B cell (primary cell): ENCODE measurements at regions not wholly inside any gene's neighbourhood (a gene's known extent, or its start where the extent isn't known, plus 50 kb on each side); places are given as distances from the start of the nearest gene placed in this dataset.

ENCODE experiments used
- ATAC-seq: fragments of 200-7000 bp; cut with Tn5 transposase; one replicate; pipeline ENCODE4 v1.10.0; 2021; ENCODE audit warnings: low read depth, mild to moderate bottlenecking, moderate number of reproducible peaks, moderate library complexity
- CTCF ChIA-PET: fragments of 350-600 bp; sonication (Branson Sonifier 250); formaldehyde crosslinking; loops from one replicate; lab custom pipeline; 2021; ENCODE audit warnings: antibody characterized with exemption, inconsistent platforms; lab: Charles Lee
- POLR2A ChIA-PET: fragments of 350-600 bp; sonication (Branson Sonifier 250); formaldehyde crosslinking; loops from one replicate; lab custom pipeline; 2021; ENCODE audit warnings: antibody characterized with exemption; lab: Charles Lee
- DNase-seq: peaks from one replicate; pipeline ENCODE4 v3.0.0; 2013
- H2AFZ ChIP-seq: 2 replicates; pipeline ENCODE4 v1.6.1; 2012; ENCODE audit warnings: mild to moderate bottlenecking, low read depth, low read length; ENCODE audit not compliant: insufficient read depth, poor library complexity, severe bottlenecking
- H3K27ac ChIP-seq, 2 donors: 1 replicate in 1 of 2; 2 replicates in 1 of 2; pipeline ENCODE4 v1.5.1; 2012 to 2013; ENCODE audit warnings: low read length in 2 of 2, mild to moderate bottlenecking in 2 of 2, moderate library complexity in 1 of 2
- H3K27me3 ChIP-seq, 4 experiments: fragments of 200-600 bp in 1 of 4; sonication (generic) in 1 of 4; replicated peaks in 1 of 4; 1 replicate in 2 of 4; 2 replicates in 2 of 4; pipeline versions ENCODE4 v1.6.1 to v1.7.0; 2013 to 2016; ENCODE audit warnings: low read length in 3 of 4, mild to moderate bottlenecking in 2 of 4, mixed read lengths in 1 of 4, moderate library complexity in 1 of 4; ENCODE audit not compliant: insufficient read depth in 4 of 4, control insufficient read depth in 3 of 4; ENCODE audit errors: control extremely low read depth in 1 of 4
- H3K36me3 ChIP-seq, 2 experiments: replicated peaks in 1 of 2; 1 replicate in 1 of 2; 2 replicates in 1 of 2; pipeline versions ENCODE4 v1.6.1 to v1.7.1; 2013; ENCODE audit warnings: low read length in 1 of 2; ENCODE audit not compliant: insufficient read depth in 2 of 2, control insufficient read depth in 1 of 2; ENCODE audit errors: control extremely low read depth in 1 of 2, extremely low read depth in 1 of 2
- H3K4me1 ChIP-seq, 2 donors: fragments of 200-600 bp in 1 of 2; sonication (generic) in 1 of 2; 1 replicate in 1 of 2; 2 replicates in 1 of 2; pipeline versions ENCODE4 v1.5.1 to v1.6.1; 2013 to 2017; ENCODE audit warnings: low read length in 2 of 2; ENCODE audit not compliant: control insufficient read depth in 2 of 2, insufficient read depth in 2 of 2
- H3K4me2 ChIP-seq: replicated peaks from 2 replicates; pipeline ENCODE3; 2012; ENCODE audit warnings: mild to moderate bottlenecking, low read depth, low read length; ENCODE audit not compliant: poor library complexity, severe bottlenecking
- H3K4me3 ChIP-seq, 5 experiments: fragments of 200-600 bp in 1 of 5; sonication (generic) in 1 of 5; 1 replicate in 3 of 5; 2 replicates in 2 of 5; pipeline versions ENCODE4 v1.5.1 to v1.7.0; 2011 to 2016; ENCODE audit warnings: low read length in 4 of 5, mild to moderate bottlenecking in 4 of 5, low read depth in 2 of 5, control low read depth in 1 of 5, moderate library complexity in 1 of 5; ENCODE audit not compliant: insufficient read depth in 1 of 5; ENCODE audit errors: control extremely low read depth in 1 of 5, extremely low read depth in 1 of 5
- H3K79me2 ChIP-seq: fragments of 200-600 bp; sonication (generic); one replicate; pipeline ENCODE4 v1.6.0; 2016; ENCODE audit warnings: low read length; ENCODE audit not compliant: control insufficient read depth, insufficient read depth
- H3K9ac ChIP-seq: fragments of 200-600 bp; sonication (generic); 2 replicates; pipeline ENCODE4 v1.6.1; 2017; ENCODE audit warnings: mild to moderate bottlenecking, low read length, moderate library complexity
- H3K9me3 ChIP-seq, 3 donors: one replicate each; pipeline versions ENCODE4 v1.6.1 to v1.7.1; 2013; ENCODE audit warnings: low read length in 2 of 3; ENCODE audit not compliant: control insufficient read depth in 2 of 3, insufficient read depth in 1 of 3; ENCODE audit errors: control extremely low read depth in 1 of 3
- H4K20me1 ChIP-seq: 2 replicates; pipeline ENCODE4 v1.6.0; 2012; ENCODE audit warnings: mild to moderate bottlenecking, low read length; ENCODE audit not compliant: insufficient read depth, control insufficient read depth, poor library complexity, severe bottlenecking
- H3K27ac Mint-ChIP-seq: one replicate; pipeline ENCODE4 v1.8.0; 2021; ENCODE audit warnings: mixed read lengths
- H3K27me3 Mint-ChIP-seq: one replicate; pipeline ENCODE4 v1.8.0; 2021; ENCODE audit warnings: mixed read lengths
- H3K4me1 Mint-ChIP-seq: one replicate; pipeline ENCODE4 v1.8.0; 2021; ENCODE audit warnings: mixed read lengths
- H3K4me3 Mint-ChIP-seq: one replicate; pipeline ENCODE4 v1.8.0; 2021; ENCODE audit warnings: mixed read lengths
- H3K9me3 Mint-ChIP-seq: one replicate; pipeline ENCODE4 v1.8.0; 2022; ENCODE audit warnings: mixed read lengths; ENCODE audit not compliant: insufficient read depth
- CTCF ChIP-seq: fragments of 200-600 bp; IDR thresholded peaks from one replicate; pipeline ENCODE4 v1.8.0; 2022; ENCODE audit warnings: antibody characterized with exemption, mild to moderate bottlenecking
- EZH2 ChIP-seq: IDR thresholded peaks from 2 replicates; pipeline ENCODE4 v1.6.1; 2012; ENCODE audit warnings: borderline replicate concordance, low read depth, mild to moderate bottlenecking, moderate library complexity, low read length; ENCODE audit not compliant: insufficient read depth, poor library complexity, severe bottlenecking
- WGBS: methylation state at CpG from one replicate; pipeline ENCODE4 v1.1.5; 2013; ENCODE audit warnings: missing lambda C conversion rate; ENCODE audit not compliant: insufficient coverage; 5-methylcytosine and 5-hydroxymethylcytosine counted together
- intact Hi-C: fragments of 100-400 bp; cut with micrococcal nuclease; formaldehyde crosslinking; loops from one replicate; pipeline ENCODE4 v1.10.0; 2022

- 100% methylated on average over 1 of the region's 4 CpGs for WGBS
- CTCF ChIA-PET, result no interaction called here
- H3K27me3 Mint-ChIP-seq, result no peaks in the 10 kb centered on the region
Measured at GRCh38 chrX:102018208-102018607, 86.4 kb upstream of the ZMAT1 start.

GRCh38 chrX:102008901-102009300 lies 77.1 kb upstream of the ZMAT1 start:
- CTCF ChIA-PET, result no interaction called here
- Mint-ChIP-seq H3K4me3 (no peak overlapping the region), H3K9me3 (no peaks in the 10 kb centered on the region), H3K27ac (no peak overlapping the region), H3K27me3 (no peaks in the 10 kb centered on the region), H3K4me1 (no peaks in the 10 kb centered on the region)
- no peak for DNase-seq
- H3K9ac ChIP-seq, result no peak overlapping the region
- H2AFZ ChIP-seq, result no peak overlapping the region
- no peak for TF ChIP-seq EZH2
- TF ChIP-seq CTCF, result no peak
- H3K36me3 ChIP-seq, result no peaks in the 10 kb centered on the region
- no peak overlapping the region for H3K4me3 ChIP-seq
- H3K9me3 ChIP-seq, result no peaks in the 10 kb centered on the region
- H4K20me1 ChIP-seq, result no peaks in the 10 kb centered on the region
- no peaks in the 10 kb centered on the region for H3K79me2 ChIP-seq
- intact Hi-C loops, result no loop called here
- no peak overlapping the region for H3K27ac ChIP-seq
- no peaks in the 10 kb centered on the region for H3K27me3 ChIP-seq
- H3K4me1 ChIP-seq, result no peaks in the 10 kb centered on the region
- POLR2A ChIA-PET, result no interaction called here
- no peak overlapping the region for H3K4me2 ChIP-seq
- ATAC-seq, result no peak

More at GRCh38 chrX:102018208-102018607, 86.4 kb upstream of the ZMAT1 start:
- DNase-seq (no peak), ATAC-seq (no peak)
- Histone ChIP-seq H3K4me2 (no peak overlapping the region), H4K20me1 (no peaks in the 10 kb centered on the region), H3K9me3 (peaks cover 0 to 2% (median 0%) of the 10 kb centered on the region in 3 donors), H3K79me2 (no peaks in the 10 kb centered on the region), H3K27me3 (no peaks in the 10 kb centered on the region), H3K27ac (no peak overlapping the region), H2AFZ (no peak overlapping the region), H3K36me3 (no peaks in the 10 kb centered on the region), H3K4me1 (no peaks in the 10 kb centered on the region), H3K4me3 (no peak overlapping the region), H3K9ac (no peak overlapping the region)
- no peak for TF ChIP-seq EZH2
- TF ChIP-seq CTCF, result no peak
- intact Hi-C loops, result no loop called here
- H3K4me1 Mint-ChIP-seq, result no peaks in the 10 kb centered on the region
- POLR2A ChIA-PET, result no interaction called here
- H3K9me3 Mint-ChIP-seq, result no peaks in the 10 kb centered on the region
- no peak overlapping the region for H3K4me3 Mint-ChIP-seq
- H3K27ac Mint-ChIP-seq, result no peak overlapping the region
